Liver (tissue), 8 donors: ENCODE measurements at regions not wholly inside any gene's neighbourhood (a gene's known extent, or its start where the extent isn't known, plus 50 kb on each side); places are given as distances from the start of the nearest gene placed in this dataset.

ENCODE experiments used
- DNase-seq: peaks from one replicate; pipeline ENCODE4 v3.0.0-alpha.2; 2017; ENCODE audit warnings: low spot score
- H3K27ac ChIP-seq, 2 donors: one replicate each; pipeline ENCODE4 v1.7.0; 2013; ENCODE audit warnings: inconsistent platforms in 2 of 2, low read length in 2 of 2, control low read depth in 1 of 2, low read depth in 1 of 2, mild to moderate bottlenecking in 1 of 2
- H3K27me3 ChIP-seq, 4 donors: one replicate each; pipeline versions ENCODE4 v1.6.1 to v1.7.0; 2013; ENCODE audit warnings: low read length in 3 of 4, inconsistent platforms in 1 of 4, mild to moderate bottlenecking in 1 of 4, moderate library complexity in 1 of 4; ENCODE audit not compliant: control insufficient read depth in 4 of 4, insufficient read depth in 4 of 4
- H3K36me3 ChIP-seq, 4 donors: one replicate each; pipeline versions ENCODE4 v1.6.1 to v1.7.0; 2013; ENCODE audit warnings: low read length in 3 of 4, mild to moderate bottlenecking in 3 of 4, low read depth in 1 of 4, moderate library complexity in 1 of 4; ENCODE audit not compliant: control insufficient read depth in 4 of 4, insufficient read depth in 3 of 4
- H3K4me1 ChIP-seq, 4 donors: one replicate each; pipeline versions ENCODE4 v1.6.1 to v1.7.0; 2013; ENCODE audit warnings: low read length in 3 of 4, mild to moderate bottlenecking in 3 of 4, moderate library complexity in 1 of 4; ENCODE audit not compliant: control insufficient read depth in 4 of 4, insufficient read depth in 4 of 4
- H3K4me3 ChIP-seq, 3 donors: one replicate each; pipeline versions ENCODE4 v1.6.1 to v1.7.0; 2013; ENCODE audit warnings: low read length in 3 of 3, control low read depth in 1 of 3, low read depth in 1 of 3, mild to moderate bottlenecking in 1 of 3
- H3K9ac ChIP-seq, 2 donors: one replicate each; pipeline ENCODE4 v1.7.0; 2013; ENCODE audit warnings: low read length in 2 of 2, mild to moderate bottlenecking in 2 of 2, moderate library complexity in 2 of 2, control low read depth in 1 of 2, low read depth in 1 of 2
- H3K9me3 ChIP-seq, 4 donors: one replicate each; pipeline versions ENCODE4 v1.6.1 to v1.7.0; 2013; ENCODE audit warnings: low read length in 3 of 4; ENCODE audit not compliant: control insufficient read depth in 4 of 4
- ATF3 ChIP-seq: IDR thresholded peaks from 2 replicates; pipeline ENCODE4 v1.6.1; 2016; ENCODE audit warnings: antibody characterized with exemption
- CTCF ChIP-seq: fragments of 150-350 bp; IDR thresholded peaks from 2 replicates; pipeline ENCODE4 v1.5.1; 2017; ENCODE audit warnings: improper control_type of control experiment, low read depth, low read length; ENCODE audit not compliant: missing input control
- EGR1 ChIP-seq, 2 donors: IDR thresholded peaks; 2 replicates each; pipeline ENCODE4 v1.6.1; 2016 to 2018; ENCODE audit warnings: antibody characterized with exemption in 2 of 2, low read depth in 2 of 2
- FOXA1 ChIP-seq: IDR thresholded peaks from 2 replicates; pipeline ENCODE4 v1.6.1; 2016; ENCODE audit warnings: antibody characterized with exemption
- FOXA2 ChIP-seq: IDR thresholded peaks from 2 replicates; pipeline ENCODE4 v1.6.1; 2016; ENCODE audit warnings: antibody characterized with exemption
- GABPA ChIP-seq, 2 donors: IDR thresholded peaks in 1 of 2; conservative IDR thresholded peaks in 1 of 2; 2 replicates each; pipeline ENCODE4 v1.6.1; 2016; ENCODE audit warnings: antibody characterized with exemption in 2 of 2, mild to moderate bottlenecking in 1 of 2, moderate library complexity in 1 of 2
- HNF4A ChIP-seq, 2 donors: conservative IDR thresholded peaks; 2 replicates each; pipeline ENCODE4 v1.6.1; 2016; ENCODE audit warnings: antibody characterized with exemption in 2 of 2, mild to moderate bottlenecking in 2 of 2
- HNF4G ChIP-seq: IDR thresholded peaks from 2 replicates; pipeline ENCODE4 v1.6.1; 2016; ENCODE audit warnings: antibody characterized with exemption
- JUND ChIP-seq, 2 donors: IDR thresholded peaks; 2 replicates each; pipeline ENCODE4 v1.6.1; 2016; ENCODE audit warnings: antibody characterized with exemption in 2 of 2
- NR2F2 ChIP-seq: IDR thresholded peaks from 2 replicates; pipeline ENCODE4 v1.6.1; 2016; ENCODE audit warnings: antibody characterized with exemption
- RAD21 ChIP-seq, 2 donors: IDR thresholded peaks; 2 replicates each; pipeline ENCODE4 v1.6.1; 2016; ENCODE audit warnings: antibody characterized with exemption in 2 of 2, mild to moderate bottlenecking in 2 of 2
- RXRA ChIP-seq, 2 donors: IDR thresholded peaks; 2 replicates each; pipeline ENCODE4 v1.6.1; 2017 to 2018; ENCODE audit warnings: antibody characterized with exemption in 2 of 2, mild to moderate bottlenecking in 1 of 2
- SP1 ChIP-seq: IDR thresholded peaks from 2 replicates; pipeline ENCODE4 v1.6.1; 2018; ENCODE audit warnings: antibody characterized with exemption, mild to moderate bottlenecking
- TAF1 ChIP-seq: conservative IDR thresholded peaks from 2 replicates; pipeline ENCODE4 v1.6.1; 2016; ENCODE audit warnings: antibody characterized with exemption, mild to moderate bottlenecking
- YY1 ChIP-seq: IDR thresholded peaks from 2 replicates; pipeline ENCODE4 v1.6.1; 2016; ENCODE audit warnings: antibody characterized with exemption, mild to moderate bottlenecking
- WGBS: extraction: QIAGEN DNeasy Blood & Tissue Kit; methylation state at CpG from one replicate; pipeline ENCODE4 v1.1.7; 2013; 5-methylcytosine and 5-hydroxymethylcytosine counted together
- TF ChIP-seq, protein P1 (sequence below): IDR thresholded peaks from 2 replicates; pipeline ENCODE4 v1.6.1; 2016; ENCODE audit warnings: antibody characterized with exemption
- TF ChIP-seq, protein P2 (sequence below): IDR thresholded peaks from 2 replicates; pipeline ENCODE4 v1.6.1; 2016; ENCODE audit warnings: antibody characterized with exemption
- TF ChIP-seq, protein P3 (sequence below): IDR thresholded peaks from 2 replicates; pipeline ENCODE4 v1.6.1; 2016; ENCODE audit warnings: antibody characterized with exemption, mild to moderate bottlenecking
- donor health status: healthy.
- donor health status: healthy.
- donor health status: healthy.
- donor health status: healthy.
- donor health status: healthy.

DNA sequence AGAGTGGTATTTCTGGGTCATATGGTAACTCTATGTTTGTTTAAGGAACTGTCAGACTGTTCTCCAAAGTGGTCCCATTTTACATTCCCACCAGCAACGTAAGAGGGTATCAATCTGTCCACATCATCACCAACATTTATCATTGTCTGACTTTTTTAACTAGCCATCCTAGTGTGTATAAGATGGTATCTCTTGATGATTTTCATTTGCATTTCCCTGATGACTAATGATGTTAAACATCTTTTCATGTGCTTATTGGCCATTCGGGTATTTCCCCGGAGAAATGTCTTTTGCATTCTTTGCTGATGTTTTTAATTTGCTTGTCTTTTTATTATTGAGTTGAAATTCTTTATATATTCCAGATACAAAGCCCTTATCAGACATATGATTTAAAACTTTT lies 370.1 kb upstream of the NR5A2 start:
- Histone ChIP-seq H3K9me3 (no peaks in the 10 kb centered on the region), H3K36me3 (no peaks in the 10 kb centered on the region), H3K9ac (no peak overlapping the region), H3K4me1 (no peaks in the 10 kb centered on the region), H3K27me3 (no peaks in the 10 kb centered on the region), H3K4me3 (no peak overlapping the region), H3K27ac (no peak overlapping the region)
- no peak for TF ChIP-seq RXRA (IDR thresholded peaks at IDR 0.05)
- TF ChIP-seq, protein P1, sequence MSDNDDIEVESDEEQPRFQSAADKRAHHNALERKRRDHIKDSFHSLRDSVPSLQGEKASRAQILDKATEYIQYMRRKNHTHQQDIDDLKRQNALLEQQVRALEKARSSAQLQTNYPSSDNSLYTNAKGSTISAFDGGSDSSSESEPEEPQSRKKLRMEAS = no peak
- TF ChIP-seq RAD21 (IDR thresholded peaks at IDR 0.05) = no peak
- no peak for TF ChIP-seq SP1
- TF ChIP-seq FOXA1 = no peak
- no peak for TF ChIP-seq TAF1
- TF ChIP-seq, protein P2, sequence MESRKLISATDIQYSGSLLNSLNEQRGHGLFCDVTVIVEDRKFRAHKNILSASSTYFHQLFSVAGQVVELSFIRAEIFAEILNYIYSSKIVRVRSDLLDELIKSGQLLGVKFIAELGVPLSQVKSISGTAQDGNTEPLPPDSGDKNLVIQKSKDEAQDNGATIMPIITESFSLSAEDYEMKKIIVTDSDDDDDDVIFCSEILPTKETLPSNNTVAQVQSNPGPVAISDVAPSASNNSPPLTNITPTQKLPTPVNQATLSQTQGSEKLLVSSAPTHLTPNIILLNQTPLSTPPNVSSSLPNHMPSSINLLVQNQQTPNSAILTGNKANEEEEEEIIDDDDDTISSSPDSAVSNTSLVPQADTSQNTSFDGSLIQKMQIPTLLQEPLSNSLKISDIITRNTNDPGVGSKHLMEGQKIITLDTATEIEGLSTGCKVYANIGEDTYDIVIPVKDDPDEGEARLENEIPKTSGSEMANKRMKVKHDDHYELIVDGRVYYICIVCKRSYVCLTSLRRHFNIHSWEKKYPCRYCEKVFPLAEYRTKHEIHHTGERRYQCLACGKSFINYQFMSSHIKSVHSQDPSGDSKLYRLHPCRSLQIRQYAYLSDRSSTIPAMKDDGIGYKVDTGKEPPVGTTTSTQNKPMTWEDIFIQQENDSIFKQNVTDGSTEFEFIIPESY = no peak
- no peak for TF ChIP-seq JUND (IDR thresholded peaks at IDR 0.05)
- TF ChIP-seq HNF4G = no peak
- TF ChIP-seq YY1 = no peak
- no peak for TF ChIP-seq FOXA2
- no peak for TF ChIP-seq NR2F2
- no peak for TF ChIP-seq GABPA (IDR thresholded peaks at IDR 0.05 in 1 of 2, conservative IDR thresholded peaks at IDR 0.05 in 1 of 2)
- TF ChIP-seq EGR1 (IDR thresholded peaks at IDR 0.05; ENCODE audit: low read depth in 2 of 2) = no peak
- TF ChIP-seq, protein P3, sequence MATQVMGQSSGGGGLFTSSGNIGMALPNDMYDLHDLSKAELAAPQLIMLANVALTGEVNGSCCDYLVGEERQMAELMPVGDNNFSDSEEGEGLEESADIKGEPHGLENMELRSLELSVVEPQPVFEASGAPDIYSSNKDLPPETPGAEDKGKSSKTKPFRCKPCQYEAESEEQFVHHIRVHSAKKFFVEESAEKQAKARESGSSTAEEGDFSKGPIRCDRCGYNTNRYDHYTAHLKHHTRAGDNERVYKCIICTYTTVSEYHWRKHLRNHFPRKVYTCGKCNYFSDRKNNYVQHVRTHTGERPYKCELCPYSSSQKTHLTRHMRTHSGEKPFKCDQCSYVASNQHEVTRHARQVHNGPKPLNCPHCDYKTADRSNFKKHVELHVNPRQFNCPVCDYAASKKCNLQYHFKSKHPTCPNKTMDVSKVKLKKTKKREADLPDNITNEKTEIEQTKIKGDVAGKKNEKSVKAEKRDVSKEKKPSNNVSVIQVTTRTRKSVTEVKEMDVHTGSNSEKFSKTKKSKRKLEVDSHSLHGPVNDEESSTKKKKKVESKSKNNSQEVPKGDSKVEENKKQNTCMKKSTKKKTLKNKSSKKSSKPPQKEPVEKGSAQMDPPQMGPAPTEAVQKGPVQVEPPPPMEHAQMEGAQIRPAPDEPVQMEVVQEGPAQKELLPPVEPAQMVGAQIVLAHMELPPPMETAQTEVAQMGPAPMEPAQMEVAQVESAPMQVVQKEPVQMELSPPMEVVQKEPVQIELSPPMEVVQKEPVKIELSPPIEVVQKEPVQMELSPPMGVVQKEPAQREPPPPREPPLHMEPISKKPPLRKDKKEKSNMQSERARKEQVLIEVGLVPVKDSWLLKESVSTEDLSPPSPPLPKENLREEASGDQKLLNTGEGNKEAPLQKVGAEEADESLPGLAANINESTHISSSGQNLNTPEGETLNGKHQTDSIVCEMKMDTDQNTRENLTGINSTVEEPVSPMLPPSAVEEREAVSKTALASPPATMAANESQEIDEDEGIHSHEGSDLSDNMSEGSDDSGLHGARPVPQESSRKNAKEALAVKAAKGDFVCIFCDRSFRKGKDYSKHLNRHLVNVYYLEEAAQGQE = no peak
- no peak for TF ChIP-seq CTCF
- TF ChIP-seq HNF4A (conservative IDR thresholded peaks at IDR 0.05) = no peak
- TF ChIP-seq ATF3 = no peak
- DNase-seq = no peak
- 89% methylated on average over 3 of the region's 3 CpGs for WGBS

DNA sequence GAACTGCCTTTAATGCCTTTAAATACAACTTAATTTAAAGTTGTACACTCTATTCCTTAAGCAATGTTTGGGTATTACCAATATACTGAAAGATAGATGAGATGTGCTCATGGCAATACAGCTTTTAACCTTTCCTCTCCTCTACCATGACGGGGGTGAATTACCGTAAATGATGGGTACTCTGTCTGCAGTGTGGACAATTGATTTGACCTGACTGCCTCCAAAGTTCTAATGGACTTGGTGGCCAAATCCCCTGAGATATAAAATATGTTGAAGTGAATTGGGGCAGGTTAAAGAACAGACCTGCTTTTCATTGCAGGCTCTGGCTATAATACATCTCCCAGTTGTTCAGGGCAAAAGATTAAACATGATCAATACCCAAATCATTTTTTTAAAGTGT lies 367.4 kb upstream of the NR5A2 start:
- Histone ChIP-seq H3K4me3 (no peak overlapping the region), H3K4me1 (no peaks in the 10 kb centered on the region), H3K27ac (no peak overlapping the region), H3K36me3 (no peaks in the 10 kb centered on the region), H3K9me3 (no peaks in the 10 kb centered on the region), H3K27me3 (no peaks in the 10 kb centered on the region), H3K9ac (no peak overlapping the region)
- 97% methylated on average over 2 of the region's 2 CpGs for WGBS
- DNase-seq = no peak
- no peak for TF ChIP-seq TAF1
- no peak for TF ChIP-seq RAD21 (IDR thresholded peaks at IDR 0.05)
- TF ChIP-seq EGR1 (IDR thresholded peaks at IDR 0.05; ENCODE audit: low read depth in 2 of 2) = no peak
- TF ChIP-seq, protein P3 = no peak
- TF ChIP-seq HNF4G = peak; percentile 16
- TF ChIP-seq NR2F2 = no peak
- no peak for TF ChIP-seq JUND (IDR thresholded peaks at IDR 0.05)
- TF ChIP-seq CTCF = no peak
- TF ChIP-seq, protein P1 = no peak
- peak; percentile 63 for TF ChIP-seq SP1
- no peak for TF ChIP-seq GABPA (IDR thresholded peaks at IDR 0.05 in 1 of 2, conservative IDR thresholded peaks at IDR 0.05 in 1 of 2)
